ENCODE measurements at regions not wholly inside any gene's neighbourhood (a gene's known extent, or its start where the extent isn't known, plus 50 kb on each side); places are given as distances from the start of the nearest gene placed in this dataset.

GRCh38 chr6:1088492-1089001 lies 223.4 kb upstream of the FOXQ1 start:
- BruUV-seq (replicated peaks) = no TSS peak
- SMC1A ChIA-PET (ENCODE audit: uncharacterized antibody, unreplicated experiment) = interaction anchor here (1.4 kb wide), 1 partner anchor 12 kb away, joined by 4 read pairs; no protein-coding TSS in a partner anchor
- CTCF ChIA-PET = no interaction called here
- RAD21 ChIA-PET (ENCODE audit: unreplicated experiment) = no interaction called here
- in situ Hi-C loops (cut with MboI) = no loop called here
- POLR2A ChIA-PET = no interaction called here
- H3K9me3 ChIP-seq (replicated peaks; ENCODE audit: control insufficient read depth, insufficient read depth, low read length) = no peaks in the 10 kb centered on the region
- H3K79me2 ChIP-seq (ENCODE audit: control insufficient read depth, insufficient read depth, low read length) = no peaks in the 10 kb centered on the region
- DNase-seq (ENCODE audit: low read depth, low spot score) = no peak
- no peaks in the 10 kb centered on the region for H4K20me1 ChIP-seq (ENCODE audit: control insufficient read depth, insufficient read depth)
- TF ChIP-seq ZBTB40 (IDR thresholded peaks at IDR 0.05; ENCODE audit: borderline replicate concordance) (no peak), SMARCA5 (IDR thresholded peaks at IDR 0.05) (no peak), ASH2L (IDR thresholded peaks at IDR 0.05; ENCODE audit: borderline replicate concordance, low read depth) (no peak), ATF7 (IDR thresholded peaks at IDR 0.05; ENCODE audit: low read depth) (no peak), CUX1 (IDR thresholded peaks at IDR 0.05; ENCODE audit: insufficient replicate concordance, low read depth, low read length) (no peak), ZSCAN29 (IDR thresholded peaks at IDR 0.05) (no peak)
- WGBS (ENCODE audit: insufficient coverage, insufficient replicate concordance, low lambda C conversion rate, missing lambda C conversion rate) = 51% methylated on average over 5 of the region's 5 CpGs
- no peaks in the 10 kb centered on the region for H3K36me3 ChIP-seq (ENCODE audit: control insufficient read depth in 2 of 2, insufficient read depth in 2 of 2, low read length in 1 of 2)
- no peak overlapping the region for H2AFZ ChIP-seq (ENCODE audit: control insufficient read depth, low read depth, low read length)
- H3K9ac ChIP-seq (ENCODE audit: control insufficient read depth, insufficient read depth, low read length) = no peak overlapping the region
- H3K4me1 ChIP-seq (ENCODE audit: control insufficient read depth, insufficient read depth, low read length) = no peaks in the 10 kb centered on the region
- FAIRE-seq = no peak
- no peaks in the 10 kb centered on the region; a peak in 2 of 4 replicates for H3K27me3 ChIP-seq (replicated peaks in 1 of 2; ENCODE audit: control insufficient read depth in 2 of 2, insufficient read depth in 2 of 2, low read length in 1 of 2)
- no peak for ATAC-seq
- H3K4me2 ChIP-seq (ENCODE audit: control insufficient read depth, insufficient read depth) = no peak overlapping the region
- H3K27ac ChIP-seq (ENCODE audit: control insufficient read depth, insufficient read depth) = no peak overlapping the region
- no peak overlapping the region for H3K4me3 ChIP-seq
- intact Hi-C loops (cut with micrococcal nuclease; ENCODE audit: unreplicated experiment) = no loop called here

All from GM12878 (cell line).